DLD1 (cell line): ENCODE measurements at regions not wholly inside any gene's neighbourhood (a gene's known extent, or its start where the extent isn't known, plus 50 kb on each side); places are given as distances from the start of the nearest gene placed in this dataset.

Experiments
- in situ Hi-C: cut with HindIII; loops from 2 replicates; pipeline ENCODE4 v1.10.0; 2017; ENCODE audit warnings: low sequenced_read_pairs

GRCh38 chr15:62564886-62565633, 400.0 kb upstream of the C2CD4B start:
- in situ Hi-C loops: no loop called here

GRCh38 chr15:62565634-62566026, 400.5 kb upstream of the C2CD4B start:
- in situ Hi-C loops: no loop called here

- in situ Hi-C loops: no loop called here
Observed at GRCh38 chr15:62566248-62566647, 401.2 kb upstream of the C2CD4B start.

- in situ Hi-C loops: no loop called here
Observed at GRCh38 chr15:62567501-62567900, 402.4 kb upstream of the C2CD4B start.

GRCh38 chr15:62568004-62568403, 402.9 kb upstream of the C2CD4B start:
- in situ Hi-C loops: no loop called here

- in situ Hi-C loops: no loop called here
Observed at GRCh38 chr15:62568702-62569101, 403.6 kb upstream of the C2CD4B start.

- in situ Hi-C loops: no loop called here
Observed at GRCh38 chr15:62569460-62570404, 404.6 kb upstream of the C2CD4B start.

- in situ Hi-C loops: no loop called here
Observed at GRCh38 chr15:62570405-62570783, 405.3 kb upstream of the C2CD4B start.

GRCh38 chr15:62571072-62571471, 406.0 kb upstream of the C2CD4B start:
- in situ Hi-C loops: no loop called here

- in situ Hi-C loops: no loop called here
Observed at GRCh38 chr15:62572797-62573196, 407.7 kb upstream of the C2CD4B start.

- in situ Hi-C loops: no loop called here
Observed at GRCh38 chr15:62573876-62574275, 408.8 kb upstream of the C2CD4B start.

GRCh38 chr15:62578546-62578945, 413.5 kb upstream of the C2CD4B start:
- in situ Hi-C loops: no loop called here

- in situ Hi-C loops: no loop called here
Observed at GRCh38 chr15:62578960-62579359, 413.9 kb upstream of the C2CD4B start.

- in situ Hi-C loops: no loop called here
Observed at GRCh38 chr15:62579842-62580241, 414.8 kb upstream of the C2CD4B start.

GRCh38 chr15:62582580-62582979, 417.5 kb upstream of the C2CD4B start:
- in situ Hi-C loops: no loop called here

- in situ Hi-C loops: no loop called here
Observed at GRCh38 chr15:62584301-62585235, 419.5 kb upstream of the C2CD4B start.

- in situ Hi-C loops: no loop called here
Observed at GRCh38 chr15:62588938-62589670, 424.0 kb upstream of the C2CD4B start.

- in situ Hi-C loops: no loop called here
Observed at GRCh38 chr15:62591842-62592838, 427.1 kb upstream of the C2CD4B start.

- in situ Hi-C loops: no loop called here
Observed at GRCh38 chr15:62592920-62593319, 427.8 kb upstream of the C2CD4B start.
